CD8-positive, alpha-beta memory T cell (primary cell): ENCODE measurements at regions not wholly inside any gene's neighbourhood (a gene's known extent, or its start where the extent isn't known, plus 50 kb on each side); places are given as distances from the start of the nearest gene placed in this dataset.

Experiments used
- CTCF ChIA-PET: fragments of 350-600 bp; sonication (Branson Sonifier 250); formaldehyde crosslinking; loops from one replicate; lab custom pipeline; 2021; ENCODE audit warnings: antibody characterized with exemption; lab: Charles Lee
- POLR2A ChIA-PET: fragments of 350-600 bp; sonication (Branson Sonifier 250); formaldehyde crosslinking; loops from one replicate; lab custom pipeline; 2021; ENCODE audit warnings: antibody characterized with exemption; lab: Charles Lee
- DNase-seq, 5 donors: peaks; one replicate each; pipeline versions ENCODE4 v3.0.0 to v3.0.0-alpha.2; 2020 to 2022; ENCODE audit warnings: mixed read lengths in 1 of 5
- H3K27ac ChIP-seq: one replicate; pipeline ENCODE4 v1.7.0; 2013; ENCODE audit warnings: low read depth, mild to moderate bottlenecking, low read length, moderate library complexity
- H3K27me3 ChIP-seq: 2 replicates; pipeline ENCODE4 v1.7.0; 2013; ENCODE audit warnings: low read length, mild to moderate bottlenecking; ENCODE audit not compliant: insufficient read depth, poor library complexity, severe bottlenecking
- H3K36me3 ChIP-seq: 2 replicates; pipeline ENCODE4 v1.7.0; 2013; ENCODE audit warnings: mild to moderate bottlenecking, low read length, moderate library complexity; ENCODE audit not compliant: insufficient read depth
- H3K4me1 ChIP-seq: 2 replicates; pipeline ENCODE4 v1.7.0; 2013; ENCODE audit warnings: mild to moderate bottlenecking, low read length, moderate library complexity; ENCODE audit not compliant: insufficient read depth
- H3K4me3 ChIP-seq: 2 replicates; pipeline ENCODE4 v1.7.0; 2013; ENCODE audit warnings: mild to moderate bottlenecking, low read length
- H3K9me3 ChIP-seq: 2 replicates; pipeline ENCODE4 v1.7.0; 2013; ENCODE audit warnings: mild to moderate bottlenecking, low read length
- H3K27ac Mint-ChIP-seq, 8 donors: one replicate each; pipeline ENCODE4 v1.8.0; 2020 to 2021; ENCODE audit warnings: mixed read lengths in 8 of 8, mild to moderate bottlenecking in 6 of 8, inconsistent platforms in 3 of 8, moderate library complexity in 3 of 8
- H3K27me3 Mint-ChIP-seq, 2 donors: one replicate each; pipeline ENCODE4 v1.8.0; 2020 to 2021; ENCODE audit warnings: mixed read lengths in 2 of 2, mild to moderate bottlenecking in 1 of 2, moderate library complexity in 1 of 2
- H3K36me3 Mint-ChIP-seq, 3 donors: one replicate each; pipeline ENCODE4 v1.8.0; 2020 to 2021; ENCODE audit warnings: mixed read lengths in 3 of 3, inconsistent platforms in 1 of 3, mild to moderate bottlenecking in 1 of 3
- H3K4me1 Mint-ChIP-seq, 3 donors: one replicate each; pipeline ENCODE4 v1.8.0; 2020 to 2021; ENCODE audit warnings: mixed read lengths in 3 of 3, inconsistent platforms in 1 of 3, mild to moderate bottlenecking in 1 of 3
- H3K4me3 Mint-ChIP-seq, 7 donors: one replicate each; pipeline ENCODE4 v1.8.0; 2020 to 2021; ENCODE audit warnings: mixed read lengths in 7 of 7, mild to moderate bottlenecking in 6 of 7, moderate library complexity in 4 of 7, inconsistent platforms in 2 of 7
- H3K9me3 Mint-ChIP-seq, 5 donors: one replicate each; pipeline ENCODE4 v1.8.0; 2020 to 2022; ENCODE audit warnings: mixed read lengths in 5 of 5, mild to moderate bottlenecking in 3 of 5, moderate library complexity in 2 of 5, inconsistent platforms in 1 of 5

GRCh38 chr11:42239188-42239587, 779.7 kb upstream of the LRRC4C start:
- Mint-ChIP-seq H3K4me3 (no peak overlapping the region), H3K27me3 (no peaks in the 10 kb centered on the region), H3K4me1 (no peaks in the 10 kb centered on the region), H3K36me3 (no peaks in the 10 kb centered on the region), H3K9me3 (peaks cover 5 to 42% (median 22%) of the 10 kb centered on the region in 5 donors), H3K27ac (no peak overlapping the region)
- POLR2A ChIA-PET, result no interaction called here
- no peak for DNase-seq
- CTCF ChIA-PET, result no interaction called here
- Histone ChIP-seq H3K36me3 (no peaks in the 10 kb centered on the region), H3K4me1 (no peaks in the 10 kb centered on the region), H3K27ac (no peak overlapping the region), H3K4me3 (no peak overlapping the region), H3K9me3 (no peaks in the 10 kb centered on the region), H3K27me3 (no peaks in the 10 kb centered on the region)

- Histone ChIP-seq H3K27me3 (no peaks in the 10 kb centered on the region), H3K4me3 (no peak overlapping the region), H3K36me3 (no peaks in the 10 kb centered on the region), H3K4me1 (no peaks in the 10 kb centered on the region), H3K27ac (no peak overlapping the region), H3K9me3 (no peaks in the 10 kb centered on the region)
- POLR2A ChIA-PET, result no interaction called here
- Mint-ChIP-seq H3K27ac (no peak overlapping the region), H3K36me3 (no peaks in the 10 kb centered on the region), H3K4me1 (no peaks in the 10 kb centered on the region), H3K4me3 (no peak overlapping the region), H3K9me3 (peaks cover 6 to 22% (median 11%) of the 10 kb centered on the region in 5 donors), H3K27me3 (no peaks in the 10 kb centered on the region)
- CTCF ChIA-PET, result no interaction called here
- no peak for DNase-seq
Observed at GRCh38 chr11:42243385-42243784, 783.9 kb upstream of the LRRC4C start.

GRCh38 chr11:42244376-42244775, 784.9 kb upstream of the LRRC4C start:
- Mint-ChIP-seq H3K4me3 (no peak overlapping the region), H3K36me3 (no peaks in the 10 kb centered on the region), H3K27me3 (no peaks in the 10 kb centered on the region), H3K4me1 (no peaks in the 10 kb centered on the region), H3K27ac (no peak overlapping the region), H3K9me3 (peaks cover 8 to 29% (median 10%) of the 10 kb centered on the region in 5 donors)
- Histone ChIP-seq H3K4me1 (no peaks in the 10 kb centered on the region), H3K4me3 (no peak overlapping the region), H3K9me3 (no peaks in the 10 kb centered on the region), H3K27me3 (no peaks in the 10 kb centered on the region), H3K27ac (no peak overlapping the region), H3K36me3 (no peaks in the 10 kb centered on the region)
- ChIA-PET POLR2A (no interaction called here), CTCF (no interaction called here)
- DNase-seq, result no peak

- no peak overlapping the region for H3K27ac ChIP-seq
- no peaks in the 10 kb centered on the region for H3K4me1 ChIP-seq
- POLR2A ChIA-PET, result no interaction called here
- CTCF ChIA-PET, result no interaction called here
- Mint-ChIP-seq H3K27ac (no peak overlapping the region), H3K27me3 (no peaks in the 10 kb centered on the region), H3K4me1 (no peaks in the 10 kb centered on the region), H3K9me3 (peaks cover 2 to 30% (median 10%) of the 10 kb centered on the region in 5 donors), H3K4me3 (no peak overlapping the region), H3K36me3 (no peaks in the 10 kb centered on the region)
- no peaks in the 10 kb centered on the region for H3K9me3 ChIP-seq
- no peak overlapping the region for H3K4me3 ChIP-seq
- no peaks in the 10 kb centered on the region for H3K27me3 ChIP-seq
- no peak for DNase-seq
- no peaks in the 10 kb centered on the region for H3K36me3 ChIP-seq
Observed at GRCh38 chr11:42249401-42249800, 789.9 kb upstream of the LRRC4C start.

GRCh38 chr11:42249956-42250355, 790.5 kb upstream of the LRRC4C start:
- H3K4me3 ChIP-seq, result no peak overlapping the region
- no peak overlapping the region for H3K27ac Mint-ChIP-seq
- no peak for DNase-seq
- ChIA-PET CTCF (no interaction called here), POLR2A (no interaction called here)
- H3K27me3 ChIP-seq, result no peaks in the 10 kb centered on the region
- no peak overlapping the region for H3K4me3 Mint-ChIP-seq
- no peaks in the 10 kb centered on the region for H3K36me3 ChIP-seq
- no peaks in the 10 kb centered on the region for H3K4me1 Mint-ChIP-seq
- peaks cover 2 to 30% (median 6%) of the 10 kb centered on the region in 5 donors for H3K9me3 Mint-ChIP-seq
- no peak overlapping the region for H3K27ac ChIP-seq
- H3K9me3 ChIP-seq, result no peaks in the 10 kb centered on the region
- no peaks in the 10 kb centered on the region for H3K4me1 ChIP-seq
- H3K36me3 Mint-ChIP-seq, result no peaks in the 10 kb centered on the region
- H3K27me3 Mint-ChIP-seq, result no peaks in the 10 kb centered on the region

GRCh38 chr11:42251984-42252383, 792.5 kb upstream of the LRRC4C start:
- H3K9me3 Mint-ChIP-seq, result peaks cover 2 to 41% (median 6%) of the 10 kb centered on the region in 5 donors
- POLR2A ChIA-PET, result no interaction called here
- no peaks in the 10 kb centered on the region for H3K27me3 ChIP-seq
- no peaks in the 10 kb centered on the region for H3K27me3 Mint-ChIP-seq
- no peak overlapping the region for H3K27ac ChIP-seq
- no peaks in the 10 kb centered on the region for H3K36me3 Mint-ChIP-seq
- H3K36me3 ChIP-seq, result no peaks in the 10 kb centered on the region
- CTCF ChIA-PET, result no interaction called here
- no peaks in the 10 kb centered on the region for H3K4me1 Mint-ChIP-seq
- no peak overlapping the region for H3K4me3 ChIP-seq
- no peak overlapping the region for H3K27ac Mint-ChIP-seq
- H3K4me1 ChIP-seq, result no peaks in the 10 kb centered on the region
- no peak for DNase-seq
- no peaks in the 10 kb centered on the region for H3K9me3 ChIP-seq
- no peak overlapping the region for H3K4me3 Mint-ChIP-seq

GRCh38 chr11:42253156-42253555, 793.7 kb upstream of the LRRC4C start:
- H3K36me3 ChIP-seq, result no peaks in the 10 kb centered on the region
- no peak overlapping the region for H3K27ac ChIP-seq
- no peaks in the 10 kb centered on the region for H3K36me3 Mint-ChIP-seq
- no peaks in the 10 kb centered on the region for H3K9me3 ChIP-seq
- H3K4me1 Mint-ChIP-seq, result no peaks in the 10 kb centered on the region
- H3K27me3 ChIP-seq, result no peaks in the 10 kb centered on the region
- H3K4me3 Mint-ChIP-seq, result no peak overlapping the region
- ChIA-PET POLR2A (no interaction called here), CTCF (no interaction called here)
- H3K4me3 ChIP-seq, result no peak overlapping the region
- no peaks in the 10 kb centered on the region for H3K4me1 ChIP-seq
- no peak for DNase-seq
- H3K27ac Mint-ChIP-seq, result no peak overlapping the region
- H3K27me3 Mint-ChIP-seq, result no peaks in the 10 kb centered on the region
- peaks cover 2 to 43% (median 5%) of the 10 kb centered on the region in 5 donors for H3K9me3 Mint-ChIP-seq

GRCh38 chr11:42255906-42256305, 796.5 kb upstream of the LRRC4C start:
- H3K27me3 ChIP-seq, result no peaks in the 10 kb centered on the region
- H3K4me3 ChIP-seq, result no peak overlapping the region
- Mint-ChIP-seq H3K4me1 (no peaks in the 10 kb centered on the region), H3K27me3 (no peaks in the 10 kb centered on the region), H3K27ac (no peak overlapping the region), H3K36me3 (no peaks in the 10 kb centered on the region), H3K9me3 (peaks cover 0 to 35% (median 10%) of the 10 kb centered on the region in 5 donors), H3K4me3 (no peak overlapping the region)
- no peaks in the 10 kb centered on the region for H3K36me3 ChIP-seq
- H3K4me1 ChIP-seq, result no peaks in the 10 kb centered on the region
- H3K27ac ChIP-seq, result no peak overlapping the region
- H3K9me3 ChIP-seq, result no peaks in the 10 kb centered on the region
- DNase-seq, result no peak
- ChIA-PET CTCF (no interaction called here), POLR2A (no interaction called here)

GRCh38 chr11:42257534-42257933, 798.1 kb upstream of the LRRC4C start:
- no peak overlapping the region for H3K27ac Mint-ChIP-seq
- DNase-seq, result no peak
- no peaks in the 10 kb centered on the region for H3K36me3 ChIP-seq
- H3K4me1 ChIP-seq, result no peaks in the 10 kb centered on the region
- H3K4me3 ChIP-seq, result no peak overlapping the region
- ChIA-PET POLR2A (no interaction called here), CTCF (no interaction called here)
- no peaks in the 10 kb centered on the region for H3K36me3 Mint-ChIP-seq
- no peaks in the 10 kb centered on the region for H3K4me1 Mint-ChIP-seq
- H3K27me3 Mint-ChIP-seq, result no peaks in the 10 kb centered on the region
- H3K9me3 ChIP-seq, result no peaks in the 10 kb centered on the region
- peaks cover 0 to 31% (median 10%) of the 10 kb centered on the region in 5 donors for H3K9me3 Mint-ChIP-seq
- no peaks in the 10 kb centered on the region for H3K27me3 ChIP-seq
- no peak overlapping the region for H3K4me3 Mint-ChIP-seq
- H3K27ac ChIP-seq, result no peak overlapping the region
